HEK293 (cell line): ENCODE measurements at regions not wholly inside any gene's neighbourhood (a gene's known extent, or its start where the extent isn't known, plus 50 kb on each side); places are given as distances from the start of the nearest gene placed in this dataset.

Experiments used
- CTCF ChIA-PET: fragments of 350-600 bp; formaldehyde crosslinking; extraction: SDS; loops from one replicate; lab custom pipeline; 2021; ENCODE audit warnings: antibody characterized with exemption; lab: Yijun Ruan, JAX
- POLR2A ChIA-PET: fragments of 300-600 bp; formaldehyde crosslinking; extraction: SDS; loops from one replicate; lab custom pipeline; 2020; ENCODE audit warnings: antibody characterized with exemption, inconsistent platforms; lab: Yijun Ruan, JAX
- H3K27ac ChIP-seq: fragments of 200-500 bp; sonication (Bioruptor generic); 2 replicates; pipeline ENCODE4 v1.5.1; 2014; ENCODE audit warnings: low read depth, low read length, control low read depth, inconsistent platforms; ENCODE audit errors: extremely low read depth
- H3K36me3 ChIP-seq, 2 experiments: fragments of 200-500 bp in 1 of 2; sonication (Bioruptor generic) in 1 of 2; 1 replicate in 1 of 2; 2 replicates in 1 of 2; pipeline ENCODE4 v1.5.1; 2014 to 2017; ENCODE audit warnings: inconsistent platforms in 2 of 2, low read length in 2 of 2; ENCODE audit not compliant: control insufficient read depth in 2 of 2, insufficient read depth in 1 of 2
- H3K4me1 ChIP-seq: fragments of 200-500 bp; sonication (Bioruptor generic); 2 replicates; pipeline ENCODE4 v1.5.1; 2014; ENCODE audit warnings: mild to moderate bottlenecking, low read length, inconsistent platforms; ENCODE audit not compliant: control insufficient read depth, insufficient read depth
- H3K4me3 ChIP-seq: 2 replicates; pipeline ENCODE4 v1.5.1; 2011; ENCODE audit warnings: low read depth, mild to moderate bottlenecking, control low read depth, low read length, moderate library complexity
- H3K9me3 ChIP-seq: fragments of 200-500 bp; sonication (Bioruptor generic); 2 replicates; pipeline ENCODE4 v1.5.1; 2014; ENCODE audit warnings: low read depth, low read length, inconsistent platforms; ENCODE audit not compliant: control insufficient read depth, insufficient read depth
- BCL11A ChIP-seq: fragments of 450-650 bp; formaldehyde crosslinking; IDR thresholded peaks from 2 replicates; pipeline ENCODE4 v1.5.1; 2016; ENCODE audit warnings: low read depth, missing biosample characterization, missing genetic modification characterization
- BCL11B ChIP-seq: fragments of 450-650 bp; formaldehyde crosslinking; IDR thresholded peaks from 2 replicates; pipeline ENCODE4 v1.5.1; 2016; ENCODE audit warnings: low read depth, missing biosample characterization, missing genetic modification characterization
- KLF9 ChIP-seq: fragments of 450-650 bp; formaldehyde crosslinking; IDR thresholded peaks from 2 replicates; pipeline ENCODE4 v1.5.1; 2016; ENCODE audit warnings: missing biosample characterization, missing genetic modification characterization, low read depth
- MYNN ChIP-seq: fragments of 450-650 bp; formaldehyde crosslinking; IDR thresholded peaks from 2 replicates; pipeline ENCODE4 v1.5.1; 2016; ENCODE audit warnings: missing biosample characterization, missing genetic modification characterization, borderline replicate concordance
- MZF1 ChIP-seq: fragments of 450-650 bp; formaldehyde crosslinking; IDR thresholded peaks from 2 replicates; pipeline ENCODE4 v1.5.1; 2017; ENCODE audit warnings: missing biosample characterization, missing genetic modification characterization, borderline replicate concordance
- SETDB1 ChIP-seq: IDR thresholded peaks from one replicate; pipeline ENCODE4 v1.6.1; 2017; ENCODE audit warnings: mild to moderate bottlenecking, low read length, moderate library complexity, mixed read lengths; ENCODE audit not compliant: insufficient read length
- TRIM28 ChIP-seq: IDR thresholded peaks from 2 replicates; pipeline ENCODE4 v1.6.1; 2011; ENCODE audit warnings: low read length, control low read depth, borderline replicate concordance
- WT1 ChIP-seq: fragments of 450-650 bp; formaldehyde crosslinking; IDR thresholded peaks from 2 replicates; pipeline ENCODE4 v1.5.1; 2016; ENCODE audit warnings: missing biosample characterization, missing genetic modification characterization
- YY1 ChIP-seq: fragments of 450-650 bp; formaldehyde crosslinking; IDR thresholded peaks from 2 replicates; pipeline ENCODE4 v1.5.1; 2018; ENCODE audit warnings: missing biosample characterization, missing genetic modification characterization
- ZFHX2 ChIP-seq: fragments of 450-650 bp; formaldehyde crosslinking; conservative IDR thresholded peaks from 2 replicates; pipeline ENCODE4 v1.5.1; 2016; ENCODE audit warnings: missing biosample characterization, missing genetic modification characterization
- ZIC2 ChIP-seq: fragments of 450-650 bp; formaldehyde crosslinking; IDR thresholded peaks from 2 replicates; pipeline ENCODE4 v1.5.1; 2016; ENCODE audit warnings: missing biosample characterization, missing genetic modification characterization
- ZNF16 ChIP-seq: fragments of 450-650 bp; formaldehyde crosslinking; IDR thresholded peaks from 2 replicates; pipeline ENCODE4 v1.5.1; 2016; ENCODE audit warnings: low read depth, missing biosample characterization, missing genetic modification characterization
- ZNF350 ChIP-seq: fragments of 450-650 bp; formaldehyde crosslinking; IDR thresholded peaks from 2 replicates; pipeline ENCODE4 v1.5.0; 2017; ENCODE audit warnings: missing biosample characterization, mild to moderate bottlenecking, missing genetic modification characterization
- ZNF391 ChIP-seq: fragments of 450-650 bp; formaldehyde crosslinking; IDR thresholded peaks from 2 replicates; pipeline ENCODE4 v1.5.1; 2016; ENCODE audit warnings: low read depth, missing biosample characterization, missing genetic modification characterization, borderline replicate concordance
- ZNF544 ChIP-seq: fragments of 450-650 bp; formaldehyde crosslinking; IDR thresholded peaks from 2 replicates; pipeline ENCODE4 v1.5.0; 2017; ENCODE audit warnings: missing biosample characterization, missing genetic modification characterization
- ZNF670 ChIP-seq: fragments of 450-650 bp; formaldehyde crosslinking; IDR thresholded peaks from 2 replicates; pipeline ENCODE4 v1.5.1; 2016; ENCODE audit warnings: missing biosample characterization, missing genetic modification characterization, low read depth
- ZNF76 ChIP-seq: fragments of 450-650 bp; formaldehyde crosslinking; IDR thresholded peaks from 2 replicates; pipeline ENCODE4; 2016; ENCODE audit warnings: low read depth, missing biosample characterization, missing genetic modification characterization, borderline replicate concordance
- ZNF777 ChIP-seq: fragments of 450-650 bp; formaldehyde crosslinking; IDR thresholded peaks from 2 replicates; pipeline ENCODE4 v1.5.1; 2017; ENCODE audit warnings: missing biosample characterization, missing genetic modification characterization, borderline replicate concordance
- TF ChIP-seq, protein P1 (sequence below): fragments of 450-650 bp; formaldehyde crosslinking; IDR thresholded peaks from 2 replicates; pipeline ENCODE4 v1.5.1; 2016; ENCODE audit warnings: missing biosample characterization, missing genetic modification characterization
- TF ChIP-seq, protein P2 (sequence below): fragments of 450-650 bp; formaldehyde crosslinking; conservative IDR thresholded peaks from 2 replicates; pipeline ENCODE4 v1.5.1; 2016; ENCODE audit warnings: low read depth, missing biosample characterization, missing genetic modification characterization
- TF ChIP-seq, protein P3 (sequence below): fragments of 450-650 bp; formaldehyde crosslinking; IDR thresholded peaks from 2 replicates; pipeline ENCODE4 v1.5.1; 2016; ENCODE audit warnings: missing biosample characterization, missing genetic modification characterization
- TF ChIP-seq, protein P4 (sequence below): fragments of 450-650 bp; formaldehyde crosslinking; IDR thresholded peaks from 2 replicates; pipeline ENCODE4 v1.5.1; 2016; ENCODE audit warnings: missing biosample characterization, missing genetic modification characterization
- TF ChIP-seq, protein P5 (sequence below): fragments of 450-650 bp; formaldehyde crosslinking; IDR thresholded peaks from 2 replicates; pipeline ENCODE4; 2016; ENCODE audit warnings: missing biosample characterization, missing genetic modification characterization

DNA sequence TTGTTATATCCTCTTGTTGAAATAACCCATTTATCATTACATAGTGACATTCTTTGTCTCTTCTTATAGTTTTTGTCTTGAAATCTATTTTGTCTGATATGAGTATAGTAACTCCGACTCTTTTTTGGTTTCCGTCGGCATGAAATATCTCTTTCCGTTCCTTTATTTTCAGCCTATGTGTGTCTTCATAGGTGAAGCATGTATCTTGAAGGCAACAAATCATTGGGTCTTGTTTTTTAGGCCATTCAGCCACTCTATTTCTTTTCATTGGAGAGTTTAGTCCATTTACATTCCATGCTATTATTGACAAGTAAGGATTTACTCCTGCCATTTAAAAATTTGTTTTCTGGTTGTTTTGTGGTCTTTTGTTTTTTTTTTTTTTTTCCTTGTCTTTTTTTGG lies 441.9 kb upstream of the KAZN start:
- H3K4me3 ChIP-seq = no peak overlapping the region
- CTCF ChIA-PET = interaction anchor here (0.6 kb wide), 1 partner anchor 309 kb away, joined by 4 read pairs; no protein-coding TSS in a partner anchor
- no peak overlapping the region for H3K27ac ChIP-seq
- no peaks in the 10 kb centered on the region for H3K36me3 ChIP-seq
- no peaks in the 10 kb centered on the region for H3K9me3 ChIP-seq
- TF ChIP-seq YY1 (no peak), SETDB1 (peak; percentile 50), MZF1 (tag by site-specific recombination) (no peak), TRIM28 (0 out of 2 replicates have a peak, but pooled peaks have one; percentile 64)
- TF ChIP-seq, protein P1, sequence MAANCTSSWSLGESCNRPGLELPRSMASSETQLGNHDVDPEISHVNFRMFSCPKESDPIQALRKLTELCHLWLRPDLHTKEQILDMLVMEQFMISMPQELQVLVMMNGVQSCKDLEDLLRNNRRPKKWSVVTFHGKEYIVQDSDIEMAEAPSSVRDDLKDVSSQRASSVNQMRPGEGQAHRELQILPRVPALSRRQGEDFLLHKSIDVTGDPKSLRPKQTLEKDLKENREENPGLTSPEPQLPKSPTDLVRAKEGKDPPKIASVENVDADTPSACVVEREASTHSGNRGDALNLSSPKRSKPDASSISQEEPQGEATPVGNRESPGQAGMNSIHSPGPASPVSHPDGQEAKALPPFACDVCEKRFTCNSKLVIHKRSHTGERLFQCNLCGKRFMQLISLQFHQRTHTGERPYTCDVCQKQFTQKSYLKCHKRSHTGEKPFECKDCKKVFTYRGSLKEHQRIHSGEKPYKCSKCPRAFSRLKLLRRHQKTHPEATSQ (tag by site-specific recombination) = no peak
- TF ChIP-seq, all 188 proteins: peak for 2
- no peaks in the 10 kb centered on the region for H3K4me1 ChIP-seq
- POLR2A ChIA-PET = no interaction called here

DNA sequence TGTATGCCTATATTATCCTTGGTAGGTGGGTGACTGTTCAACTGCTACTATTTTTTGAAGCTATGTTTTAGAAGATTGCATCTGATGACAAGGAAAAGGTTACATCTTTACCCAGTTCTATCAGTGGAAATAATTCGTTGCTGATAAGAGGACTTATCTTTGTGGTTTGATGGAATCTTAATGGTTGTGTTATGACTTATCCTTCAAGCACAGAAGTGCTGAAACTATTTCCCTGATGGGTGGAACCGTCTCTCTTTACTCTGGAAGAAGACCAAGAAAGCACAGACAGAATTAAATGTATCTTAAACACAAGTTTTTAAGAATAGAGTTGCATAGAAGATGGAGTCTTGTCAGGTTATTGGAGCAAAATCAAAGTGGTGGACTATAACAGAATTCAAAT lies 437.7 kb upstream of the KAZN start:
- Histone ChIP-seq H3K36me3 (no peaks in the 10 kb centered on the region), H3K9me3 (no peaks in the 10 kb centered on the region), H3K27ac (no peak overlapping the region), H3K4me1 (no peaks in the 10 kb centered on the region), H3K4me3 (no peak overlapping the region)
- ChIA-PET CTCF (no interaction called here), POLR2A (no interaction called here)
- no peak for TF ChIP-seq ZNF76 (tag by site-specific recombination)
- TF ChIP-seq WT1 (tag by site-specific recombination) = no peak
- TF ChIP-seq ZNF777 (tag by site-specific recombination) = no peak
- TF ChIP-seq MYNN = no peak
- no peak for TF ChIP-seq ZNF670
- TF ChIP-seq ZNF350 (tag by site-specific recombination) = no peak
- TF ChIP-seq ZNF544 = no peak
- no peak for TF ChIP-seq BCL11B (tag by site-specific recombination)
- TF ChIP-seq, protein P2, sequence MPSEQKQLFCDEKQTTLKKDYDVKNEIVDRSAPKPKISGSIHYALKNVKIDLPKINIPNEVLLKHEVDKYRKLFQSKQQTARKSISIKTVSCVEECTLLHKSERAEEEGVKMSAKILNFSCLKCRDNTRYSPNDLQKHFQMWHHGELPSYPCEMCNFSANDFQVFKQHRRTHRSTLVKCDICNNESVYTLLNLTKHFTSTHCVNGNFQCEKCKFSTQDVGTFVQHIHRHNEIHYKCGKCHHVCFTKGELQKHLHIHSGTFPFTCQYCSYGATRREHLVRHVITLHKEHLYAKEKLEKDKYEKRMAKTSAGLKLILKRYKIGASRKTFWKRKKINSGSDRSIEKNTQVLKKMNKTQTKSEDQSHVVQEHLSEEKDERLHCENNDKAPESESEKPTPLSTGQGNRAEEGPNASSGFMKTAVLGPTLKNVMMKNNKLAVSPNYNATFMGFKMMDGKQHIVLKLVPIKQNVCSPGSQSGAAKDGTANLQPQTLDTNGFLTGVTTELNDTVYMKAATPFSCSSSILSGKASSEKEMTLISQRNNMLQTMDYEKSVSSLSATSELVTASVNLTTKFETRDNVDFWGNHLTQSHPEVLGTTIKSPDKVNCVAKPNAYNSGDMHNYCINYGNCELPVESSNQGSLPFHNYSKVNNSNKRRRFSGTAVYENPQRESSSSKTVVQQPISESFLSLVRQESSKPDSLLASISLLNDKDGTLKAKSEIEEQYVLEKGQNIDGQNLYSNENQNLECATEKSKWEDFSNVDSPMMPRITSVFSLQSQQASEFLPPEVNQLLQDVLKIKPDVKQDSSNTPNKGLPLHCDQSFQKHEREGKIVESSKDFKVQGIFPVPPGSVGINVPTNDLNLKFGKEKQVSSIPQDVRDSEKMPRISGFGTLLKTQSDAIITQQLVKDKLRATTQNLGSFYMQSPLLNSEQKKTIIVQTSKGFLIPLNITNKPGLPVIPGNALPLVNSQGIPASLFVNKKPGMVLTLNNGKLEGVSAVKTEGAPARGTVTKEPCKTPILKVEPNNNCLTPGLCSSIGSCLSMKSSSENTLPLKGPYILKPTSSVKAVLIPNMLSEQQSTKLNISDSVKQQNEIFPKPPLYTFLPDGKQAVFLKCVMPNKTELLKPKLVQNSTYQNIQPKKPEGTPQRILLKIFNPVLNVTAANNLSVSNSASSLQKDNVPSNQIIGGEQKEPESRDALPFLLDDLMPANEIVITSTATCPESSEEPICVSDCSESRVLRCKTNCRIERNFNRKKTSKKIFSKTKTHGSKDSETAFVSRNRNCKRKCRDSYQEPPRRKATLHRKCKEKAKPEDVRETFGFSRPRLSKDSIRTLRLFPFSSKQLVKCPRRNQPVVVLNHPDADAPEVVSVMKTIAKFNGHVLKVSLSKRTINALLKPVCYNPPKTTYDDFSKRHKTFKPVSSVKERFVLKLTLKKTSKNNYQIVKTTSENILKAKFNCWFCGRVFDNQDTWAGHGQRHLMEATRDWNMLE = no peak
- TF ChIP-seq ZIC2 (tag by site-specific recombination) = no peak
- no peak for TF ChIP-seq BCL11A (tag by site-specific recombination)
- no peak for TF ChIP-seq KLF9 (tag by site-specific recombination)
- TF ChIP-seq, protein P3, sequence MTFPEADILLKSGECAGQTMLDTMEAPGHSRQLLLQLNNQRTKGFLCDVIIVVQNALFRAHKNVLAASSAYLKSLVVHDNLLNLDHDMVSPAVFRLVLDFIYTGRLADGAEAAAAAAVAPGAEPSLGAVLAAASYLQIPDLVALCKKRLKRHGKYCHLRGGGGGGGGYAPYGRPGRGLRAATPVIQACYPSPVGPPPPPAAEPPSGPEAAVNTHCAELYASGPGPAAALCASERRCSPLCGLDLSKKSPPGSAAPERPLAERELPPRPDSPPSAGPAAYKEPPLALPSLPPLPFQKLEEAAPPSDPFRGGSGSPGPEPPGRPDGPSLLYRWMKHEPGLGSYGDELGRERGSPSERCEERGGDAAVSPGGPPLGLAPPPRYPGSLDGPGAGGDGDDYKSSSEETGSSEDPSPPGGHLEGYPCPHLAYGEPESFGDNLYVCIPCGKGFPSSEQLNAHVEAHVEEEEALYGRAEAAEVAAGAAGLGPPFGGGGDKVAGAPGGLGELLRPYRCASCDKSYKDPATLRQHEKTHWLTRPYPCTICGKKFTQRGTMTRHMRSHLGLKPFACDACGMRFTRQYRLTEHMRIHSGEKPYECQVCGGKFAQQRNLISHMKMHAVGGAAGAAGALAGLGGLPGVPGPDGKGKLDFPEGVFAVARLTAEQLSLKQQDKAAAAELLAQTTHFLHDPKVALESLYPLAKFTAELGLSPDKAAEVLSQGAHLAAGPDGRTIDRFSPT = no peak
- no peak for TF ChIP-seq ZNF391 (tag by site-specific recombination)
- TF ChIP-seq ZFHX2 = no peak
- TF ChIP-seq, protein P4, sequence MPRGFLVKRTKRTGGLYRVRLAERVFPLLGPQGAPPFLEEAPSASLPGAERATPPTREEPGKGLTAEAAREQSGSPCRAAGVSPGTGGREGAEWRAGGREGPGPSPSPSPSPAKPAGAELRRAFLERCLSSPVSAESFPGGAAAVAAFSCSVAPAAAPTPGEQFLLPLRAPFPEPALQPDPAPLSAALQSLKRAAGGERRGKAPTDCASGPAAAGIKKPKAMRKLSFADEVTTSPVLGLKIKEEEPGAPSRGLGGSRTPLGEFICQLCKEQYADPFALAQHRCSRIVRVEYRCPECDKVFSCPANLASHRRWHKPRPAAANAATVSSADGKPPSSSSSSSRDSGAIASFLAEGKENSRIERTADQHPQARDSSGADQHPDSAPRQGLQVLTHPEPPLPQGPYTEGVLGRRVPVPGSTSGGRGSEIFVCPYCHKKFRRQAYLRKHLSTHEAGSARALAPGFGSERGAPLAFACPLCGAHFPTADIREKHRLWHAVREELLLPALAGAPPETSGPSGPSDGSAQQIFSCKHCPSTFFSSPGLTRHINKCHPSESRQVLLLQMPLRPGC = no peak
- TF ChIP-seq, protein P5, sequence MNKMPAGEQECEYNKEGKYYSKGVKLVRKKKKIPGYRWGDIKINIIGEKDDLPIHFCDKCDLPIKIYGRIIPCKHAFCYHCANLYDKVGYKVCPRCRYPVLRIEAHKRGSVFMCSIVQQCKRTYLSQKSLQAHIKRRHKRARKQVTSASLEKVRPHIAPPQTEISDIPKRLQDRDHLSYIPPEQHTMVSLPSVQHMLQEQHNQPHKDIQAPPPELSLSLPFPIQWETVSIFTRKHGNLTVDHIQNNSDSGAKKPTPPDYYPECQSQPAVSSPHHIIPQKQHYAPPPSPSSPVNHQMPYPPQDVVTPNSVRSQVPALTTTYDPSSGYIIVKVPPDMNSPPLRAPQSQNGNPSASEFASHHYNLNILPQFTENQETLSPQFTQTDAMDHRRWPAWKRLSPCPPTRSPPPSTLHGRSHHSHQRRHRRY (tag by site-specific recombination) = no peak
- no peak for TF ChIP-seq ZNF16 (tag by site-specific recombination)
